ENCODE measurements at regions not wholly inside any gene's neighbourhood (a gene's known extent, or its start where the extent isn't known, plus 50 kb on each side); places are given as distances from the start of the nearest gene placed in this dataset.
A peak's percentile ranks its signal among the peaks of the same experiment; 100 is the strongest.
"Not testable (repeated sequence)": the region's sequence is repeated elsewhere in the genome, so short reads cannot be mapped to it uniquely, and the experiment has no call there.

DNA sequence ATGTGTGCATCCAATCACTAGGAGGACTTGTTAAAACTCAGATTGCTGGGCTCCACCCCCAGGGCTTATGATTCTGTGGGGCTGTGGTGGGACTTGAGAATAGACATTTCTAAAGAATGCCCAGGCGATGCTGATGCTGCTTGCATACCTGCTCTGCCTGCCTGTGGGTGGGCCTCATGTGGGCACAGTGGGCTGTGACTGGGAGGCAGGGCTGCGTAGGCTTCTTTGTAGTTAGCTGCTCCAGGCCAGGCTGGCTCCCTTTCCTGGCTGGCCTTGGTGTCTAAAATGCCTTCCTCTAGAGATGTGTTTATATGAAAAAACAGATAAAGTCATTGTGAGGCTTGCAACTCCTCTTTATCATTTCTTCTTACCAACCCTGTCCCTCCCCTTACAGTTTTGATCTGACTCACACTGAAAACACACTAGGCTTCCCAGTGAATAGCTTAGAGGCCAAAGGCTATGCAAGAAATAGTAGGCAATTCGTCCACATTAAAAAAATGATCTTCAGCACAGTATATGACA lies 495.5 kb upstream of the MAP3K7 start:
- no peak for DNase-seq

DNA sequence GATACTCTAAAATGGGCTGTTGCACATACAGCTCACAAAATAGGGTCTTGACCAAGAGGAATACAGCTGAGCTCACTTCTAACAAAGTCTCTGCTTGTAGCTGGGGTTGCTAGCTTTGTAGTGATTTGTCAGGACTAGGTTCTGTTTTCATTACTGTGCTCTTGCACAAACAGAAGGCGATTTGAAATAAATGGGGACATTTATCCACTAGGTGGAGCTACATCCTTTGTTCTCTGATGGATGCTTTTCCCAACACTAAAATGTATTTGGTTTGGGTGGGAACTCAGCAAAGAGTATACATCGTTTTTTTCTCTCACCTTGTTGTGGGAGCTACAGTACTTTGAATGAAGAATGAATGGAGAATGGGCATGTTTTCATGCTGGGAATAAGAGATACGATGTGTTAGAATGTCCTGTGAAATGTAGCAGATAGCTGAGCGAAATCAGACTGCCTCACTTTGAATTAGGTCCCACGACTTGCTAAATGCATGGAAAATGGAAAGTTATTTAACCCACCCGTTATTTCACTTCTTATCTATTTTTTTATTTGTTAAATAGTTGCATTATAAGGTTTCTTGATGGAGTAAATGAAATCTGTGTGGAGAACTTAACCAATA lies 494.7 kb upstream of the MAP3K7 start:
- DNase-seq, result peak; percentile 21

DNA sequence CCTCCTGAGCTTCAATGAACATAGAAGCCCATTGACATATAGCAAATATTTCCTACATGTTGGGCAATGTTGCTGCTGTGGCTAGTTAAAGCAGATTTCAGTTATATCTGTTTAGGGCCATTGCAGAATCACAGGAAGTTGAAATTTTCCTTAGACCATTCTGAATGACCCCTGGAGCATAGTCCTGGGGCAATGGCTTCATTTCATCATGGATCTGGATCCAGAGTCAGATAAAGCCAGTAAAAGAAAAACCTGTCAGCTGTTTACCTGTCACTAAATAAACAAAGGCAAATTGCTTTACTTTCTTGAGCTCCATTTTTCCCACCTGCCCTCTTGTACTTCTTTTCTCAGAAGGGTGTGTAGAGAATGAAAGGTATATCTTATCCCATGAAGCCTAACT lies 494.0 kb upstream of the MAP3K7 start:
- DNase-seq, result no peak

DNA sequence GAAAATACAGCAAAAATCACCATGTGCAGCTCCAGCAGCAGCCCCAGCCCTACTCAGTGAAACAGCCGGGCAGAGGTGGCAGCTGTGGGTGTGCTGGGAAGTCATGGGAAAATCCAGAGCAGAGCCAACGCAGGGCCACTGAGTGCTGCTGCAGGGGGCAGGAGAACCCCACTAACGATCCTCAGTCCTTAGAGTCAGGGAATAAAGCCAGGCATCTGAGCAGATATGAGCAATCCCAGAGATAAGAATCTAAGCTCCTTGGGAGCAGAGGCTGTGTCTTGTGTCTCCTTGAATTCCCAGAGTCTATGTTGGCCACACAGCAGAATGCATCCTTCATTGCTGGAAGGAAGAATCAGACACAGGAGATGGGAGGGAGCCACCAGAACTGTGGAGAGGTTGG lies 493.1 kb upstream of the MAP3K7 start:
- DNase-seq, result no peak

DNA sequence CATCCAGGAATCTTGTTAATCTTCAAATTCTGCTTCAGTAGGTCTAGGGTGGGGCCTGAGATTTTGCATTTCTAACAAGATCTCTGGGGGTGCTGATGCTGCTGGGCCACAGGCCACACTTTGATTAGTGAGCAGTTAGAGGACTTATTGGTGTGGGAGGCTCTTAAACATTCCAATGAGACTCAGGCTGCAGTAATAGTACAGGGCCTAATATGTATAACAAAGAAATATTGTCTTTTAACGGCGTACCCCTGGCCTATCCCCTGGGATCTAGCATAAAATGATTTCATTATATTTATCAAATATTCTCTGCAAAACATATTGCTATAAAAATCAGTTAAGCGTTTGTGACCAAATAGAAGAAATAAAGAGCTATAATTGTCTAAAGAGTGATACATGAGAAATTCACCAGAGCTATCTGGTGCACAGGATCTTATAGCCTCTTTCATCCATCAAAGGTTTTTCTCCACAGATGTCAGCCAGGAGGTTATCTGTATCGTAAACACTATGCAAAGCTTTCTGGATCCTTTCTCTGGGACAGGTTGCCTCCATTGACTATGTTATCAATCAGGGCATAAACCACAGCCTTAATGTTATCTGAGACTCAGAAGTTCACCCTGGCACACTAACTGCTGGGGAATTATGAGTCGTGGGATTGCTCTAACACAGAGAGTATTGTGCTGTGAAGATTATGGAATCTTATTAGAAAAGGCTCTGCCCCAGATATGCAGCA lies 488.5 kb upstream of the MAP3K7 start:
- DNase-seq, result no peak

DNA sequence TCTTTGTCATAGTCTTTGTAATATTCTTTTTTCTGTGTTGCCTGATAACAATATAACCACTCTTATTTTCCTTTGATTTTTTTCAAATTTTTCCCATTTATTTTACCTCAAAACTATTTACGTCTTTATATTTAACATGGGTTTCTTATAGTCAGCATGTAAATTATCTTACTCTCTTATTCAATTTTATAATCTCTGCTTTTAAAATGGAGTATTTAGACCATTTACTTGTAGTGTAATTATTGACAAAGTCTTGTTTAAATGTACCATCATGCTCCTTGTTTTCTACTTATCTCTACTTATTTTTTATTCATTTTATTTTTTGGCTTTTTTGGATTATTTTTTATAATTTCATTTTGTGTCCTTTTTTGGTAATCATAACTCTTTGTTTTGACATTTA lies 476.5 kb upstream of the MAP3K7 start:
- DNase-seq, result no peak

DNA sequence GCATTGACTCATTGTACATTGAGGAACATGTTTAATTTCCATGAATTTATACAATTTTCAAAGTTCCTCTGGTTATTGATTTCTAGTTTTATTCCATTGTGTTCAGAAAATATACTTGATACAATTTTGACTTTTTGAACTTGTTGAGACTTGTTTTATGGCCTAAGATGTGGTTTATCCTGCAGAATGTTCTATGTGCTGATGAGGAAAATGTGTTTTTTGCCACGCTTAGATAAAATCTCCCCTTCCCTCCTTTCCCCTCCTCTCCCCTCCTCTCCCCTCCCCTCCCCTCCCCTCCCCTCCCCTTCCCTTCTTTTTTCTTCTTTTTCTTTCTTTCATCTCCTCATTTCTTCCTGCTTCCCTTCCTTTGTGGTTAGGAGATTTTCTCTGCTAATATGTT lies 470.8 kb upstream of the MAP3K7 start:
- no peak for DNase-seq

DNA sequence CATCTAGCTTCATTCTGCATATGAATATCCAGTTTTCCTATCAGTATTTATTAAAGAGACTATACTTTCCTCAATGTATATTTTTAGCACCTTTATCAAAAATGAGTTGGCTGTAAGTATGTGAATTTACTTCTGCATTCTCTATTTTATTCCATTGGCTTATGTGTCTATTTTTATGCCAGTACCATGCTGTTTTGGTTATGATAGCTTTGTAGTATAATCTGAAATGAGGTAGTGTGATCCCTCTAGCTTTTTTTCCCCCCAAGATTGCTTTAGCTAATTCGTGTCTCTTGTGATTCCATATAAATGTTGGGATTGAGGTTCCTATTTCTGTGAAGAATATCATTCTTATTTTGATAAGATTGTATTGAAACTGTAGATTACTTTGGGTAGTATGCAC lies 469.1 kb upstream of the MAP3K7 start:
- no peak for DNase-seq

DNA sequence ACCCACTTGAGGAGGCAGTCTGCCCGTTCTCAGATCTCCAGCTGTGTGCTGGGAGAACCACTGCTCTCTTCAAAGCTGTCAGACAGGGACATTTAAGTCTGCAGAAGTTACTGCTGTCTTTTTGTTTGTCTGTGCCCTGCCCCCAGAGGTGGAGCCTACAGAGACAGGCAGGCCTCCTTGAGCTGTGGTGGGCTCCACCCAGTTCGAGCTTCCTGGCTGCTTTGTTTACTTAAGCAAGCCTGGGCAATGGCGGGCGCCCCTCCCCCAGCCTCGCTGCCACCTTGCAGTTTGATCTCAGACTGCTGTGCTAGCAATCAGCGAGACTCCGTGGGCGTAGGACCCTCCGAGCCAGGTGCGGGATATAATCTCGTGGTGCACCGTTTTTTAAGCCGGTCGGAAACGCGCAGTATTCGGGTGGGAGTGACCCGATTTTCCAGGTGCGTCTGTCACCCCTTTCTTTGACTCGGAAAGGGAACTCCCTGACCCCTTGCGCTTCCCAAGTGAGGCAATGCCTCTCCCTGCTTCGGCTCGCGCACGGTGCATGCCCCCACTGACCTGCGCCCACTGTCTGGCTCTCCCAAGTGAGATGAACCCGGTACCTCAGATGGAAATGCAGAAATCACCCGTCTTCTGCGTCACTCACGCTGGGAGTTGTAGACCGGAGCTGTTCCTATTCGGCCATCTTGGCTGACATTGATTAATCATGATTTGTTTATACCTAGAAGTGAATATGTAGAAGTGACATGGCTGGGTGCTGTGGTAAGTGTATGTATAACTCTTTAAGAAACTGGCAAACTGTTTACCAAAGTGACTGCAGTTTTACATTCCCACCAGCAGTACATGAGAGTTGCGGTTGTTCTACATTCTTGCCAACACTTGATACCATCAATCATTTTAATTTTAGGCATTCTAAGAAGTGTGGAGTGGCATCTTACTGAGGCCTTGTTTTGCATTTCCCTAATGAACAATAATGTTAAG lies 465.9 kb upstream of the MAP3K7 start:
- DNase-seq, result not testable (repeated sequence)

DNA sequence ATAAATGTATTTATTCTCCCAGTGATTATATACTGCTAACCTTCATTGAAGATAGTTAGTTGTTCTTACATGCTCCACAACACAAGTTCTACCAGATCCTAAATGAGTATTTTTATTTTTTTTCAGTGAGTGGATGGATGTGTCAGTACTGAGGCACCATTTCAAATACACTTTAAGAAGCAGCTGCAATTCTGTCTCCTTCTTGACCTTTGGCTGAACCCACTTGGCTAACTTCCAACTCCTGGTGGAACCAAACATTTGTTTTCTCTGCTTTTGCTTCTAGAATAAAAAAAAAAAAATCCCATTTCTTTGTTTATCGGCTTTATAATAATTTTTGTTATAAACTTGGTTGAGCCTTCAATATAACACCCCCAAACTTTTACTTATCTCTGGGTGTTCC lies 458.3 kb upstream of the MAP3K7 start:
- DNase-seq, result no peak

DNA sequence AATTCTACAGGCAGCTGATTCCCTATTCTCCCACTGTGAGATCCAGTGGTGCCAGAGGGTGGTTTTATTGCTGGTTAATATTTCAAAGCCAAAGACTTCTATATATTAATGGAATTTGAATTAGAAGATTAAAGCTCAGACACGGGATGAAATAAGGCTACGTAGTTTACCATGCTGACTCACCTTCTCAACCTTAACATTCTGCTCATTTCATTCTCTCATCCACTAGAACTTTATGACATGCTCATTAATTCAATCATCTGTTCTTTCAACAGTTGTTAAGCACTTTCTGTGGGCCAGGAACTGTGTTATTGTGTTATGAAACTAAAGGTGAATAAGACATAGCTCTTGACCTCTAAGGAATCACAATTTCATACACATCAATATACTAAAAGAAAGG lies 456.9 kb upstream of the MAP3K7 start:
- DNase-seq, result no peak

DNA sequence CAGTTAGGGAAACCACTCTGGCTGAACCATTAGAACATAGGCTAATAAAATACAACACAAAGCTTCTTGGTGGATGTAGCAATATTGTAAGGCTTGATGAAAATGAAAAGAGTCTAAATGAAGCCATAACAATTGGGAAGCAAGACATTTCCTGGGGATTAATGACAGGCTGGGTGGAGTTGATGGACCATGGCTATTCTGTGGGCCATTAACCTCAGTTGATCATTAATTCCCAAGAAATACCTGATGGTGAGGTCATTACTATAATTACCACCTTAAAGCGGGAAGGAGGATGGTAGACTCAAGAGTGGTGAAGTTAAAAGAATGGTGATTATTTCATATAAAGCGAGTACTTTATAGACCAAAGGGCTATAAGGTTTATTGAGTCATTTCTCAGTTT lies 455.8 kb upstream of the MAP3K7 start:
- DNase-seq, result no peak

DNA sequence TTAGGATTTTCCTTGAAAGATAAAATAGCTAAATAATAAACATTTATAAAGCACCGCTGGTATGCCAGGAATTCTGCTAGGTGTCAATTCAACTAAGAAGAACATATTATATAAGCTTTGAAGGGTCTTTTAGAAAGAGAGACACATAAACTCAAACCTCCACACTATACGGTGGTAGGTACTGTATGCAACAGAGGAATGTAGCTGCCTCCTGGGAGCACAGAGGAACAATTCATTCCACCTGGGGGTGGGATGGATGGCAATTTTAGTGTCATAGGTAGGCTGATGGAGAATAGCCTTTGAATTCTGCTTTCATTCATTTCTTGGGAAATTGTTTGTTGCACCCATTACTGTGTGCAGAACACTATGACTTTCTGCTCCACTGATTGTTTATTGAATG lies 447.1 kb upstream of the MAP3K7 start:
- DNase-seq, result no peak

DNA sequence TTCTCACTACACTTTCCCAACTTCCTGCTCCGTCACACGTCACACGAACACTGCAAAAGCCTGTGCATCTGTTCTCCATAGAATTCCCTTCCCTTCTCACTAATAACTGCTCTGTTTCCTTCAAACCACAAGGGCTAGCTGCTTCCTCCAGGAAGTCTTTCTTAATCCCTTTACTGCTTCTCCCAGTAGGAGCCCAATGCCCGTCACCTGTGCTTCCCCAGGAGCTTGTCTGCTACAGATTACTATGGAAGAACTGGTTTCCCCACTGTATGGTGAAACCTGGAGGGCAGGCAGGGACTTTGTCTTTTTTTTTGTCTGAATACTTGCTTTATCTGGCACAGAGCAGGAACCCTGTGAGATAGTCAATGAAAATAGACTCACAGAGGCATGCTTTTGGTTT lies 444.7 kb upstream of the MAP3K7 start:
- no peak for DNase-seq

DNA sequence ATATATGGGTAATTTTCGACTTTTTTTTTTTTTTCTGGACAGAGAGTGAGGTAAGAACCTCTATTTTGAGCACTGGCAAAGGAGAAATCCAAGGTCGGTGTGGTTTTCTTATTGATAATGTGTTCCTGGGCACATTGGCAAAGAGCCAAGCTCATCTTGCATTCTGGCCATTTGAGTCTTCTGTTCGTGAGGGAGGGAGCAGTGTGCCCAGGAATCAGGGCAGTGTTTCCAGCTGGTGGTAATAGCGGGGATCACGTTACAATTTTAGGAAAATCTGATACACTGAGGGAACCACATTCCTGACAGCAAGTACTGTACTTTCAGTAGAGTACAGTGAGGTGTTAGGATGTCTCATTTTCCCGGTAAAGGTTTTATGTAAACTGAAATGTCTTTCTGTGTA lies 442.3 kb upstream of the MAP3K7 start:
- no peak for DNase-seq

DNA sequence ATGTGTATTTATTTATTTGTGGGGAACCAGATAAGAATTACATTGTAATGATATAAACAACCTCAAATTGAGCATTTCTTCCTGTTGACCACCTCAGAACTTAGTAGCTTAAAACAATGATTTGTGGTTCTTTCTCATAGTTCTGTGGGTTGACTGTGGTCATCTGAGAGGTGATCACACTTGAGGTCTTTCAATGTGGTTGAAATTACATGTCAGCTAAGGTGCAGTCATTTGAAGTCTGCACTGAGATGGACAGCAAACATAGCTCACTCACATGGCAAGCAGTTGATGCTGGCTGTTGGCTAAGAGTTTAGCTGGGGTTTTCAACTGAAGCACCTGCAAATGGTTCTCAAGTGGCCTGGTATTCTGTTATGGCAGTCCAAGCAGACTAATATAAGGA lies 436.7 kb upstream of the MAP3K7 start:
- no peak for DNase-seq

DNA sequence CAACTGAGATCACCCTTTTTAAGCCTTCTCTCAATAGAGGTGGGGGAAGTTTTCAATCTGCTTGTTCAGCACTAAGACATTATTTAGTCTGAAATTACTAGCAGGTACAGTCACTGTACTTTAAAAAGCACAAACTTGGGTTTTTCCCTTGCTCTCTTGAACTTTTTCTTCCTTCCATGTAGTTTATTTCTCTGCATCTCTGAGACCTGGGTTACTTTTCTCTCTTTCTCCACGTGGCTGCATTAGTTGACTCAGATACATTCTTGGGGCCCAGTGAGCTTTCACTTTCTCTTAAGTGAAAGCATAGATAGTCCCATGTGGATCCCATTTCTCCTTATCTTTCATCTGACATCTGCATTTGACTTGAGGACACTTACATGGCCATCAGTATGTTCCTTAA lies 433.9 kb upstream of the MAP3K7 start:
- no peak for DNase-seq

DNA sequence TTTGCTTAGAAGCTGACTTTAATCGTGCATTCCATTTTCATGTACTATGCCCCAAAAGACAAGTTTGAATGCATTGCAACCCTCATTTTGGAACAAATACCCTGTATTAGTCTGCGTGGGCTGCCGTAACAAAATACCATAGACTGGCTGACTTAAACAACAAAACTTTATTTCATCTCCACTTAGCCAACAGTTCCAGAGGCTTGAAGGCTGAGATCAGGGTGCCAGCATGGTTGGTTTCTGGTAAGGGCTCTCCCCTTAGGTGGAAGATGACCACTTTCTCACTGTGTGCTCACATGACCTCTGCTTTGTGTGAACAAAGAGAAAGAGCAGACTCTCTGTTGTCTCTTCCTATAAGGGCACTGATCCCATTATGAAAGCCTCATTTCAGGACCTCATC lies 431.7 kb upstream of the MAP3K7 start:
- DNase-seq, result no peak

DNA sequence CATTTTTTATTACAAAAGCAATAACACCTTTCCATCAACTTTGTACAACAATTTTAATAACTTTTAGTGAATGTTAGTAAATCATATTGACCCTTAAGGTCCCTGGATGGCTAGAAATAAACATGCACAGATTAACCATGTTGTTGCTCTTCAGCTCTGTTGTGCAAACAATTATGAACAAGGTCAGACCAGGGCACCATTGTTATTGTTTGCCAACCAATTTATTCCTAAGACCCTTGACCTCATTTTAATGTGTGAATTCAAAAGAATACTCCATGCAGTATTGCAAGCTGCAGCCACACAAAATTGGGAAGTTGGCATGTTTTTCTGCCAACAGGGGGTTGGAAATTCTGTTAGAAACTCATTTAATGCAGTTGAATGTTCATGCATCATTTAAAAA lies 426.6 kb upstream of the MAP3K7 start:
- DNase-seq, result no peak

DNA sequence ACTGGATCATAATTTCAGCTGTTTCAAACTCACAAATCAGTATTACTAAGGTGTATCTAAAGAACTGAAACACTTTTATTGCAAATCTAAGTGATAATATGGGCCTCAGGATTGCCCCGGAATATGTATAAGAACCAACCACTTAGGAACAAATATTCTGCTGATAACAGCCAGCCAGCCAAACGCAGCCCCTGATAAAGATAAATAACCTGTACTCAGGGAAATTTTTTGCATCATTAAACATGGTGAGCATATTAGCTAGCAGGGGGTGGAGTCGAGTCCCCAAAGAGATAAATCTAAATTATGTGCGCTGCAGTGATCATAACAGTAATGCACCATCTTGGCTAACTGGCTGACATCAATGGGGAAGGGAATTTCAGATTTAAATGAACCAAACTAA lies 410.2 kb upstream of the MAP3K7 start:
- DNase-seq, result no peak

DNA sequence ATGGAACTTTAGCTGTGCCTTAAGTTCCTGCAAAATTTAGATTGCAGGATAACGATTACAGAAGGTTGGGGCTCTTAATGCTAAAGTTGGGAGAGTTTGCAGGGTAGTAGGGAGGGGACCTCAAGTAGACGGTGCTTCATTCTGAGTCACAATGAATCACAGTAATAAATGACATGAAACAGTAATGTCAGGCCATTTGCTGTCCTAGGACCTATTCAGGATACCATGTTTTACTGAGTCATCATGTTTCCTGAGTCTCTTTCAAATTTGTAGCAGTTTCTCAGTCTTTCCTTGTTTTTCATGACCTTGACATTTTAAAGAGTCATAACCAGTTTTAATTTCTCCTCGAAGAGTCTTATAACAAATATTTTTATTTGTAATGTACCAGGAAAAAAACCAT lies 406.9 kb upstream of the MAP3K7 start:
- DNase-seq, result no peak

DNA sequence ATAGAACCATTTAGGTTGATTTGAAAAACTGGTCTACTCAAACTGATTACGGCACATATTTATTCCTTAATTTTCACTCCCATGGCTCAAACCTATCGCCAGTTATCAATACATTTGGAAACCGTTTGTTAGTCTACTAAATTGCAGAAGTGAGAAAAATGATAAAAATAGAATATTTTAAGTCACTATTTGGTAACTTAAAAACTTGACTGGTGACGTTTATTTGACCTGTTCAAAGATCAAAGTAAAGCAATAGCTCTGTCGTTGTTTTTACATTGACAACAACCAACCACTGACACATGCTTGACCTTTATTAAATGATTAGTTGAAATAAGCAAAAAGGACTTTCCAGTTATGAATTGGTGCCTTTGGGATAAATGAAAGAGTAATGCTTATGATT lies 402.9 kb upstream of the MAP3K7 start:
- no peak for DNase-seq

DNA sequence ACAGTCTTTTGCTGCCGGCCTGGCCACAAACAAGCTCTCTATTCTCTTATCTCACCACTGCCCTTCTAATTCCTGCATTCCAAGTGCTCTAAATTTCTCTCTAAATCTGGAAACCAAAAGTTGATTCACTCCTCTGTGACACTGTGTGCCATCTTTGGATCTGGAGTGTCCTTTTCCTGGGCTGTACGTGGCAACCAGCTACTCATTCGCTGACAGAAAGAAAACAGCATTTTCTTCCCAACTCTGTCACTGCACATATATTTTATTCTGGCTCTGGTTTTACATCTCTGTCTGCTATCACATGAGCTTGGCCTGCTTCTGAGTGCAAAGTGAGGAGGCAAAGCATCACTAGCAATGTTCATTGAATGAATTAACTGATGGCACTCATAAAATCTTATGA lies 397.2 kb upstream of the MAP3K7 start:
- DNase-seq, result no peak

DNA sequence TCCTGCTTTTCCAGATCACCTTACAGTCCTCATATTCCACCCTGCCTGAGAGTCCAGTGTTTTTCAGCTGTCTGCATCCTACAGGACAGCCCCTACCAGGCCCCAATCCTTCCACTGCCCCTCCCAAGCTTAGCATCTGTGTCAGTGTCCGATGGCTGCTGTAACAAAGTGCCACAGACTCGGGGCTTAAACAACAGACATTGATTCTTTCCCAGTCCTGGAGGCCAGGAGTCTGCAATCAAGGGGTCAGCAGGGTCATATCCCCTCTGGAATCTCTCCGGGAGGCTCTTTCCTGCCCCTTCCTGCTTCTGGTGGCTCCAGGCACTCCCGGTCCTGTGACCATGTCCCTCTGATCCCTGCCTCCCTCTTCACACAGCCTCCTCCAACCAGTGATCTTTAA lies 396.6 kb upstream of the MAP3K7 start:
- DNase-seq, result no peak
